ENCODE measurements at regions not wholly inside any gene's neighbourhood (a gene's known extent, or its start where the extent isn't known, plus 50 kb on each side); places are given as distances from the start of the nearest gene placed in this dataset.

- H2BK12ac ChIP-seq (ENCODE audit: insufficient read length, low read depth, low read length): no peak overlapping the region
- WGBS (ENCODE audit: extremely low coverage, insufficient read length, low lambda C conversion rate): no CpG with 5 or more reads among the region's 5 CpGs
- H3K9ac ChIP-seq (ENCODE audit: extremely low read depth, insufficient read length, low read length): no peak overlapping the region
- no peaks in the 10 kb centered on the region for H3K36me3 Mint-ChIP-seq (ENCODE audit: insufficient read depth in 1 of 3, low read depth in 3 of 3)
- DNase-seq: no peak
- no peak overlapping the region for H4K8ac ChIP-seq (replicated peaks; ENCODE audit: insufficient read length, low read depth, low read length)
- H3T11ph ChIP-seq (ENCODE audit: low read length): no peak overlapping the region
- no peak overlapping the region for H3K23ac ChIP-seq (ENCODE audit: insufficient read length, low read depth, low read length)
- H2AK5ac ChIP-seq (ENCODE audit: insufficient read length, low read length): no peak overlapping the region
- no peaks in the 10 kb centered on the region for H3K79me1 ChIP-seq (ENCODE audit: insufficient read depth, low read depth, low read length, poor library complexity, severe bottlenecking)
- no peak overlapping the region for H3K4me3 Mint-ChIP-seq
- no peak overlapping the region for H4K91ac ChIP-seq (ENCODE audit: insufficient read length, low read depth, low read length)
- H3K56ac ChIP-seq (ENCODE audit: insufficient read length, low read depth, low read length): no peak overlapping the region
- H3K4ac ChIP-seq (ENCODE audit: low read depth, low read length): no peak overlapping the region
- no peak overlapping the region for H2BK120ac ChIP-seq (ENCODE audit: low read depth, low read length, poor library complexity, severe bottlenecking)
- no peak overlapping the region for H3K4me2 ChIP-seq (ENCODE audit: insufficient read depth, insufficient read length, low read length)
- H2AFZ ChIP-seq (ENCODE audit: low read length): no peak overlapping the region
- H3K23me2 ChIP-seq (ENCODE audit: insufficient read length, low read depth, low read length, poor library complexity, severe bottlenecking): no peaks in the 10 kb centered on the region
- no peak overlapping the region for H2BK5ac ChIP-seq (ENCODE audit: insufficient read length, low read length)
- H3K18ac ChIP-seq (ENCODE audit: insufficient read length, low read depth, low read length): no peak overlapping the region
- H2BK20ac ChIP-seq (ENCODE audit: low read depth, low read length, poor library complexity, severe bottlenecking): no peak overlapping the region
- no peaks in the 10 kb centered on the region for H3K27me3 Mint-ChIP-seq (ENCODE audit: low read depth)
- no peak overlapping the region for H3K14ac ChIP-seq (ENCODE audit: insufficient read depth, low read length)
- H4K20me1 ChIP-seq (ENCODE audit: control insufficient read depth, insufficient read depth, insufficient read length): no peaks in the 10 kb centered on the region
- H3K4me1 Mint-ChIP-seq: no peaks in the 10 kb centered on the region
- H3K79me2 ChIP-seq (ENCODE audit: insufficient read depth, low read length): no peaks in the 10 kb centered on the region
- H3K9me3 Mint-ChIP-seq: no peaks in the 10 kb centered on the region
- no peak overlapping the region for H4K5ac ChIP-seq (ENCODE audit: insufficient read length, low read depth, low read length)
- H3K9me3 ChIP-seq (ENCODE audit: control insufficient read depth, low read depth, low read length): no peaks in the 10 kb centered on the region
- H3K27ac Mint-ChIP-seq: no peak overlapping the region
- H3K4me1 ChIP-seq (ENCODE audit: insufficient read depth, low read length): no peaks in the 10 kb centered on the region
- 0 out of 2 replicates have a peak overlapping the region, but pooled peaks have one; percentile 61 for H2BK15ac ChIP-seq (ENCODE audit: low read depth, low read length)
- no peaks in the 10 kb centered on the region for H3K27me3 ChIP-seq (ENCODE audit: insufficient read depth, low read length)
- no peak for TF ChIP-seq CTCF (conservative IDR thresholded peaks at IDR 0.05)
- H3K27ac ChIP-seq (ENCODE audit: insufficient read length, low read depth, low read length): no peak overlapping the region
Observed at GRCh38 chr2:155630760-155631159, 701.8 kb downstream of the NR4A2 start.

Data from H9 (cell line).